ENCODE measurements at regions not wholly inside any gene's neighbourhood (a gene's known extent, or its start where the extent isn't known, plus 50 kb on each side); places are given as distances from the start of the nearest gene placed in this dataset.

- no peak overlapping the region for H3K4me3 ChIP-seq (ENCODE audit: low read depth, poor library complexity, severe bottlenecking)
- 78 to 85% methylated on average over 13 to 14 of the region's 14 CpGs for WGBS, 2 donors
- DNase-seq (ENCODE audit: low spot score in 2 of 2) = no peak
- TF ChIP-seq, protein P1, sequence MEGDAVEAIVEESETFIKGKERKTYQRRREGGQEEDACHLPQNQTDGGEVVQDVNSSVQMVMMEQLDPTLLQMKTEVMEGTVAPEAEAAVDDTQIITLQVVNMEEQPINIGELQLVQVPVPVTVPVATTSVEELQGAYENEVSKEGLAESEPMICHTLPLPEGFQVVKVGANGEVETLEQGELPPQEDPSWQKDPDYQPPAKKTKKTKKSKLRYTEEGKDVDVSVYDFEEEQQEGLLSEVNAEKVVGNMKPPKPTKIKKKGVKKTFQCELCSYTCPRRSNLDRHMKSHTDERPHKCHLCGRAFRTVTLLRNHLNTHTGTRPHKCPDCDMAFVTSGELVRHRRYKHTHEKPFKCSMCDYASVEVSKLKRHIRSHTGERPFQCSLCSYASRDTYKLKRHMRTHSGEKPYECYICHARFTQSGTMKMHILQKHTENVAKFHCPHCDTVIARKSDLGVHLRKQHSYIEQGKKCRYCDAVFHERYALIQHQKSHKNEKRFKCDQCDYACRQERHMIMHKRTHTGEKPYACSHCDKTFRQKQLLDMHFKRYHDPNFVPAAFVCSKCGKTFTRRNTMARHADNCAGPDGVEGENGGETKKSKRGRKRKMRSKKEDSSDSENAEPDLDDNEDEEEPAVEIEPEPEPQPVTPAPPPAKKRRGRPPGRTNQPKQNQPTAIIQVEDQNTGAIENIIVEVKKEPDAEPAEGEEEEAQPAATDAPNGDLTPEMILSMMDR (IDR thresholded peaks at IDR 0.05) = no peak
- TF ChIP-seq POLR2A (IDR thresholded peaks at IDR 0.05) = no peak
- intact Hi-C loops (cut with DNase I; ENCODE audit: low total_unique reads) = no loop called here
Measured at GRCh38 chr1:163692266-163692665, 370.5 kb downstream of the NUF2 start.

- 45 to 73% methylated on average over 2 of the region's 2 CpGs for WGBS, 2 donors
Measured at GRCh38 chr1:163697137-163697536, 375.4 kb downstream of the NUF2 start.

GRCh38 chr1:163701783-163702374 lies 380.1 kb downstream of the NUF2 start:
- intact Hi-C loops (cut with DNase I; ENCODE audit: low total_unique reads) = no loop called here
- no peak for TF ChIP-seq POLR2A (IDR thresholded peaks at IDR 0.05)
- TF ChIP-seq, protein P1 (IDR thresholded peaks at IDR 0.05) = no peak
- DNase-seq (ENCODE audit: low spot score in 2 of 2) = no peak
- no peak overlapping the region for H3K4me3 ChIP-seq (ENCODE audit: low read depth, poor library complexity, severe bottlenecking)
- 85 to 95% methylated on average over 1 of the region's 1 CpG for WGBS, 2 donors

More at GRCh38 chr1:163697137-163697536, 375.4 kb downstream of the NUF2 start:
- intact Hi-C loops (cut with DNase I; ENCODE audit: low total_unique reads) = no loop called here
- no peak overlapping the region for H3K4me3 ChIP-seq (ENCODE audit: low read depth, poor library complexity, severe bottlenecking)
- TF ChIP-seq, protein P1 (IDR thresholded peaks at IDR 0.05) = no peak
- no peak for TF ChIP-seq POLR2A (IDR thresholded peaks at IDR 0.05)
- DNase-seq (ENCODE audit: low spot score in 2 of 2) = no peak

GRCh38 chr1:163703794-163704193 lies 382.0 kb downstream of the NUF2 start:
- intact Hi-C loops (cut with DNase I; ENCODE audit: low total_unique reads) = no loop called here
- TF ChIP-seq POLR2A (IDR thresholded peaks at IDR 0.05) = no peak
- TF ChIP-seq, protein P1 (IDR thresholded peaks at IDR 0.05) = no peak
- H3K4me3 ChIP-seq (ENCODE audit: low read depth, poor library complexity, severe bottlenecking) = no peak overlapping the region
- 82 to 89% methylated on average over 1 of the region's 1 CpG for WGBS, 2 donors
- DNase-seq (ENCODE audit: low spot score in 2 of 2) = no peak

- no peak for TF ChIP-seq POLR2A (IDR thresholded peaks at IDR 0.05)
- TF ChIP-seq, protein P1 (IDR thresholded peaks at IDR 0.05) = no peak
- intact Hi-C loops (cut with DNase I; ENCODE audit: low total_unique reads) = no loop called here
- DNase-seq (ENCODE audit: low spot score in 2 of 2) = no peak
- WGBS, 2 donors = 68 to 73% methylated on average over 1 of the region's 1 CpG
- H3K4me3 ChIP-seq (ENCODE audit: low read depth, poor library complexity, severe bottlenecking) = no peak overlapping the region
Measured at GRCh38 chr1:163706915-163707314, 385.2 kb downstream of the NUF2 start.

DNA sequence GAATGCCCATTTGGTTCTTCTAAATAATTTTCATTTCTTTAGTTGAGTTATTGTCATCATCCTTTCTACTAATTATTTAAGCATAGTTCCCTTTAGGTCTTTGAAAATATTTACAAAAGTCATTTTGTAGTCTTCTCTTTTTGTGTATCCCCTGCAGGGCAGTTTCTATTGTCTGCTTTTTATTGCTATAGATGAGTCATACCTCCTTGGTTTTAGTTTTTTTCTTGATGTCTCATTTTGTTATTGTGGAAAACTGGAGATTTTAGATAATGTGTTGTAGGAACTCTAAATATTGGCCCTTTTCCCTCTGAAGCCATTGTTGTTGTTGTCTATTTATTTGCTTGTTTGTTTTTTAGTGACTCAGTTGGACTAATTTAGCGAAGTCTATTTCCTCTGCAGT lies 387.9 kb downstream of the NUF2 start:
- no peak for DNase-seq (ENCODE audit: low spot score in 2 of 2)
- no peak for TF ChIP-seq POLR2A (IDR thresholded peaks at IDR 0.05)
- TF ChIP-seq, protein P1 (IDR thresholded peaks at IDR 0.05) = no peak
- intact Hi-C loops (cut with DNase I; ENCODE audit: low total_unique reads) = no loop called here
- no peak overlapping the region for H3K4me3 ChIP-seq (ENCODE audit: low read depth, poor library complexity, severe bottlenecking)
- WGBS, 2 donors = 88 to 89% methylated on average over 1 of the region's 1 CpG
